CD4-positive, alpha-beta T cell treated with Interleukin-2 at 100 ng/mL for 4 hours (primary cell): ENCODE measurements at regions not wholly inside any gene's neighbourhood (a gene's known extent, or its start where the extent isn't known, plus 50 kb on each side); places are given as distances from the start of the nearest gene placed in this dataset.

Source experiments
- DNase-seq: peaks from one replicate; pipeline ENCODE4 v3.0.0-alpha.2; 2020; ENCODE audit warnings: low spot score

DNA sequence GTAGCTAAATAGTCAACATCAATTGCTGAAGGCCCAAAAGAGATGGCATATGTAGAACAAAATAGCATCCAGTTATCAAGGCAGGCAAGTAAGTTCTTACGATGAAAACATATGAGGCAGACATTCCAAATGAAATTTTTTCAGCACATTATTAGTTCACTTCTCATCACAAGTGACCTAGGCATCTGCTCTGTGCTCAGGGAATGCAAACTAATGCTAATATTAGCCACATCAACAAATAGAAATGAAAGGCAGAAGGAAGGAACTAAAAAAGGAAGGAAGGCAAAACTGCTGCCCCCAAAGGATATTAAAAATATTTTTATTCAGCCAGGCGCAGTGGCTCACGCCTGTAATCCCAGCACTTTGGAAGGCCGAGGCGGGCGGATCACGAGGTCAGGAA, 51.2 kb upstream of the ROCK1 start:
- DNase-seq = no peak

DNA sequence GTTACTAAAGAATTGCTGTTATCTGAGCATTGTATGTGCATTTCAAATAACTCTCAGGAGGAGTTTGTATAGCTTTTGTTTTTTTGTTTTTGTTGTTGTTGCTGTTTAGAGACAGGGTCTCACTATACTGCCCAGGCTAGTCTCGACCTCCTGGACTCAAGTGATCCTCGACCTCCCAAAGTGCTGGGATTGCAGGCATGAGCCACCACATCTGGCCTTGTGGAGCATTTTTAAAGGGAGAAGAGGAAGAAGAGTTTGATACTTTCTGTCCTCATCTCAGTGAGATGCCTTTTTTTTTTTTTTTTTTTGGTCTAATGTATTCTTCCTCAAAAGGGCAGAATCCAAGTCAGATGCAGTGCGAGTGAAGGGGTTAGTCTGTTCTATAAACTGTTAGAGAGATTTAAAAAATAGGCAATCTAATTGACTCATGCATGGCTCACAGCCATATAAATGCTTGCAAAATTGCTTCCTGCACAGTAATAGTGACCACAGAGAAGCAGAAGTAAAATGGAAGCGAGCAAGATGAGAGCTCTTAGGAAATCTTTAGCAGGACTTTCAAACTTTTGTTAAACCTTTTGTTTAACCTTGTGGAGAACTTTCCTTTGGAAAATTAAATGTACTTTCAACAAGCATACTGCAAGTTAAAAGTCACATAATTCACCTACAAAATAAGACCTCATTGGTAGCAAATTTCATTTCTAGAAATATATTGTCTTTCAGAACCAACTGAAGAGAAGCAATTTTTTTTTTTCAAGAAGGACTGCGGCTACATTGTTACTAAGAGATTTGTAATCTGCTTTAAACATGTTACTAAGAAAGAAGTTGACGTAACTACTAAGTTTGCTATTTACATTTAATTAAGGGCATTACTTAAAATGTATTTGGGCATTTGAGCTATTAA, 52.3 kb upstream of the ROCK1 start:
- DNase-seq = peak; percentile 2

DNA sequence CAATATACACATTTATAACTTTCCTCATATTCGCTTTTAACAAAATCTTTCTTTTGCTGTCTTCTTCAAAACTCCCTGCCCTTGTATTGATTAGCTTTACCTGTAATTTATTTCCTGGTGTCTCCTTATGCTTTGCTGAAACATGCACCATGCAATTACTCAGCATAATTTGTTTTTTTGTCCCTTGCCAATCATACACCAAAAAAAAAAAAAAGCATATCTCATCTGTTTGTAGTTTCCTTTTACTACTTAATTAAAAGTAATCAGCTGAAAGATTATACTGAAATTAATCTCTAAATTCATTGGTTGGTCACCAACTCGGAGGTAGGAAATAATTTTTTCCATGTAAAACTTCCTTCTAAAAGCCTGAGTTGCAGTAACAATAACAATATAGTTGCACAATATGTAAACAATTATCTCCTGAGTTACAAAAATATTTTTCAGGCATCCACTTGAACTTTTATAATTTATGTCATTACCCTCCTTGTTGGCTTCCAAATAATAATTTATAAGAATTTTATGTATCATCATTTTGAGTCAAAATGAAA, 53.0 kb upstream of the ROCK1 start:
- no peak for DNase-seq

DNA sequence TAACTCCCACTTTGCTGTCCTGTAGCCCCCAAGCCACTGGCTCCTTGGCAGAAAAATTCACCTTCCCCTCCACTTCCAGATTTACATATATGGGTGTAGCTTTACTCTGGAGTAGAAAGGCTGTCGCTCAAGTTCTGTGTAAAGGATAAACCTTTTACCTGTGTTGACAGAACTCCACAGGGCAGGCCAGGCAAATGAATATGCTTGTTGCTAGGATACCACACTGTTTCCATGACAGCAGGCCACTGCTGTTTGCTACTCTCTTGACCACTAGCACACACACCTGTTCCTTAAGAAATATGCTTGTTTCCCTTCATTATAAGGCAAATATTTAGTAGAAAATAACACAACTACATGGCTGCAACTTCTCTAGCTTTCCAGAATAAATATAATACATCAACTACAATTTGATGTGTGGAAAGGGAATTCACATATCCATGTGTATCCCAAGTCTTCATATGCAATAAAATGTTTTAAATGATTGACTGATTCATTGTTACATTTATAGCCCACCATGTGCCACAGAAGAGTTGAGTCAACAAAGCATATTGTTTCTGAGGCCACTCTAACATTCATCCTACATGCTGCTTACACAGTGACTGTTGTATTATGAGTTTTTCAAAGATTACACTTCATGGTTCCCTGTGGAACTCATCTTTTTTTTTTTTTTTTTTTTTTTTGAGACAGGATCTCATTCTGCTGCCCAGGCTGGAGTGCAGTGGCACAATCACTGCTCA, 56.2 kb upstream of the ROCK1 start:
- DNase-seq = no peak

DNA sequence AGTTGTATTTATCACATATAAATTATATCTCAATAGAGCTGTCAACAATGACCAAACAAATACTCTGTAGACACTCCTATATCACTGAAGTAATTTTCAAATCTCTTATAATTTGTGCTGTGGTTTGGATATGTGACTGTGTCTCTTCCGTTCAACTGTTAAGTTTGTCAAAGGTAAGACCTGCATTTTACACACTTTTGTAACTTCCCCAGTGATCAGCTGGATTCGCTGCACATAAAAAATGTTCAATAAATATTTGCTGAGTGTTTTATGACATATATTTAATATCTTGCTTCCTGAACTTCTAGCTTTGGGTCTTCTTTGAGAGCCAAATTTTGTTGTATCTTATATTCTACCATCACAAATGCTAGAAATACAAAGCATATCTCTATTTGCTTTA, 57.3 kb upstream of the ROCK1 start:
- no peak for DNase-seq

DNA sequence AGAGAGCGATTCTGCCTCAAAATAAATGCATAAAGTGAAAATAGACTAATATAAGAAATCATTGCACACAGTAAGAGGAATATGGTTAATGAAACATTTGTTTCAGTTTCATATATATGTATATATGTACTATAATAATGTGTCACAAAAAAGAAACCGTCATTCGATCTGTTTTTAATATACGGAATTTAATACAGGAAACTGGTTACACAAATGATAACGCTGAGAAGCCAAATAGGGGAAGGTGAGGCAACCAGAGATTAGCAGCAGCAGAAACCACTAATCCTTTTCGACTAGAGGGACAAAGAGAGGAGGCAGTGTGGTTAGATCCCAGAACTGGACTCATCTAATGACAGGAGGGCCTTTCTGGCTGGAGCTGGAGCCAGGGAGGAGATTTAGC, 64.2 kb upstream of the GREB1L start:
- DNase-seq = no peak

DNA sequence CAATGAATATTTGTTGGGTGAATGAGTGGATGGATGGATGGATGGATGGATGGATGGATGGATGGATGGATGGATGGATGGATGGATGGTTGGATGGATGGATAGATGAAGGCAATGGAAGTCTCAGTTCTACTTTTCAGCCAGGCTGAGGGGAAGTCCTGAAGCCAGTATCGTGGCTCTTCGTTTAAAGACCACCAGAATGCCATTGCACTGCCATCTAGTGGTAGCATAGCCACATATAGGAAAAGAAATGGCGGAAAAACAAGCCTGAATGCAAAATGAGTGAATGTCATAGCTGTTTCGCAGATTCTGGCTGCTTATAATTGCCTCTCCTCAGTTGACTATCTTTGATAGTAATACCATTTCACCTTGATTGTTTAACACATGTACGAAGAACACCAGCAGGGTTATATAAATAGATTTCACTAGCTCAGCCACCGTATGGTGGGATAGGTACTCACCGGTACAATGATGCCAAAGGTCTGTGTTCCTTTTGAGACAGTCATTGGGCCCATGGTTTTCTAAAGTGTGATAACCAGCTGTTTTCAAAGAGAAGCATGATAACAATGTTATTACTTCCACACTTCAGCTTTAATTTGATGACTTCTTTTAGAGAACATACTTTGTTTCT, 62.3 kb upstream of the GREB1L start:
- DNase-seq = peak; percentile 57

DNA sequence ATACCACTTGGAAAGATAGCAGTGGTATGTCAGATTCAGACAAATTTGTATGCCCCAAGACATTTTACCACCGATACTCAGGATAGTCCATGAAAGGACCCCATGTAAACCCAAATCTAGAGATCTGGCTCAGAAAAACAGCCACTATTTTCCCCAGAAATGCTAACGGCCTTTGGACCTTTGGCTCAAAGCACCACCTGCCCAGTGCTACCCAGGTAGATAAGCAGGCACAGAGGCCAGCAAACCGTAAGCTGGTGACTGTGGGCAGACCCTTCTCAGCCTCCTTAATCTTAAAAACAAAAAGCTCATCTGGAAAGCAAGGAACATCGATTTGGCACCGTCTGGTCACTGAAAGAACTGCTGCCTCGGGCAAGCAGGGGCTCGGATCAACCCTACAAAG, 61.4 kb upstream of the GREB1L start:
- no peak for DNase-seq

DNA sequence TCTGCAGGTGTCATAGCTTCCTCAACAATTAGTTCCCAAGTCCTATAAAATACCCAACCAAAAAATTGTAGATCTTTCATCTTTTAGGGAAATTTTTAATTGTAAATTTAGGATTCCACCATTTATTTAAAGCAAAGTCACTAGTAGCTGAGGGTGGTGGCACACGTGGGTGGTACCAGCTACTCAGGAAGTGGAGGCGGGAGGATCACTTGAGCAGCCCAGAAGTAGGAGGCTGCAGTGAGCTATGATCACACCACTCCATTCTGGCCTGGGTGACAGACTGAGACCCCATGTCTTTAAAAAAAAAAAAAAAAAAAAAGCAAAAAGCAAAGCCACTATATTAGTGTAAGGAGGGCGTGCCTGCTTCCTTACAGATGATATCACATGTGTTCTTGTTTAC, 60.3 kb upstream of the GREB1L start:
- DNase-seq = no peak

DNA sequence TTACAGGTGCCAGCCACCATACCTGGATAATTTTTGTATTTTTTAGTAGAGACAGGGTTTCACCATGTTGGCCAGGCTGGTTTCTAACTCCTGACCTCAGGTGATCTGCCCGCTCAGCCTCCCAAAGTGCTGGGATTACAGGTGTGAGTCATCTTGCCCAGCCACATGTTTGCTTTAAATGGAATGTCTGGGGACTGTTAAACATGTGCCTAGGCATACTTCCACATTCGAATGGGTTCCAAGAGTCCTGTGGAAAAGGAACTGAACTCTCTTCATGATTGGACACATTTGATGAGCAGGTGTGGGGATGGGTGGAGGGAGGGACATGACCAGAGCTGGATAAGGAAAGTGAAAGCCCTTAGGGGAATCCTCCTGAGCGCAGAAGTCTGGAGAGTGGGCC, 58.4 kb upstream of the GREB1L start:
- no peak for DNase-seq

DNA sequence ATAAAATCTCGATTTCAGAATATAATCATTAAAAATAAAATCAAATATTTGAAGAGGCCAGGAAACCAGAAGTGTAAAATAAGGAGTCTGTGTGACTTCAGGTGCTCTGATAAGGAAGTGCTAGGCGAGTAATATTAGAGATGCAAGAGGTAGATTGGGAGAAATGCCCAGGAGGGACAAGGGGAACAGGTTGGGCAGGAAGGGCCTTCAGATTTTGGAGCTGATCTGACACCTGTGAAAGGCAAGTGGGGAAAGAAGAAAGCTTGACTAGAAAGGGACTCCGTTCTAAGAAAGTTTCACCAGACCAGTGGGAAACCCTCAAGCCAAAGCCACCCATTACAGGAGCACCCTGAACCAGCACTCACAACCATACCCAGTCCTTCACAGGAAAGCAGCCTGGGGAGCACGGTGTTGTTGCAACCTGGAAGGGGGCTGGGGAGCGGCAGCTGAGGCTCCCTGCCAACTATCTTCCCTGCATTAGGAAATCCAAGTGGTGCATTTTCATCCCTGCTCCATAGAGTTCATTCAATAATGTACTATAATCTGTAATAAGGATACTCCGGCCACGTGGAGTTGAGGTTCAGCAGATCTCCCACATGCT, 57.5 kb upstream of the GREB1L start:
- no peak for DNase-seq

DNA sequence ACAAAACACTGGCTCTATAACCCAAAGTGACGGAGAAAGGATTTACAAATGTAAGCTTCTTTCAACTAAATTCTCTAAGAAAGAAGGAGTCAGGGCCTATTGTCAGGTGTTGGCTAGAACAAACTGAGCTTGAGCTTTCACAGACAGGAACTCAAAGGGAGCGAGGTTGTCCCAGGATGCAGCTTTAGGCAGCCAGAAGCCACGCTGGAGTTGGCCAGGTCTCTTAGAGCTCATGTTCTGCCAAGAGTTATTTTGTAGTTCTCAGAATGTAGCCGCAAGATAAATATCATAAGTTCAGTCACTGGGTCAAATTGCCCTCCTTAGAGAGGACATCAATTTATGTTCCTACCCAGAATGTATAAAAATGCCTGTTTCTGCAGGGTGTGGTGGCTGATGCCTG, 54.1 kb upstream of the GREB1L start:
- DNase-seq = no peak

DNA sequence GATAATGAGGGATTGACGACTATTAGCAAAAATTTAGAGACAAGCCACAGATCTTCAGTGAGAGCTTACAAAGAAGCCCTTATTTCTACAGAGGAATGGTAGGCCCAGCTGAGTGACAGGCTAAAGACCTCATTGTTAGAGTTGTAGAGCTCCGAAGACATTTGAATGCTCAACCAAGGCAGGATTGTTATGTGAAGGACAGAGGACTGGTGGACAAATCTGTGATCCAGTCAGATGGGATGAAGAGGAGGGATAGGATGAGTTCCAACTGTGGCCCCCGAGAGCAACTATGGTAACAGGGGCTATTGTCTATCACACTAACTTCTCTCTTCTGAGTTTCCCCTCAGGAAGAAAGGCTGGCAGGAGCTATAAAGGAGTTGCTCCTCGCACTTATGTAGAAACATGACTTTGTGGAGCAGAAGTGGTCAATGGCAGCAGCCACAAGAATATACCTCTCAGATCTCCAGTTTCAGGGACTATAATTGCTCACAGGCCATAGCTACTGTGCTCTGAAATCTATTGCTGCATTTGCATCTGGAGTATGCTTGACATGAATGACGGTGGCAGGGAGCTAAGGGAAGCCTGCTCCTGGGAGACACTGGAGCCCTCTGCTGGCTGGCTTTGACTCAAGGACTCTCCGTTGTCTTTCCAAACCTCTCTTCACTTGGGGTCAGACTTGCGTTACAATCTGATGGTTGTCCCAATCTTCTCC, 50.3 kb upstream of the GREB1L start:
- DNase-seq = no peak
